Breast epithelium (tissue), 4 donors: ENCODE measurements at regions not wholly inside any gene's neighbourhood (a gene's known extent, or its start where the extent isn't known, plus 50 kb on each side); places are given as distances from the start of the nearest gene placed in this dataset.

Experiments
- DNase-seq, 2 donors: peaks; one replicate each; pipeline ENCODE4 v3.0.0-alpha.2; 2019; ENCODE audit warnings: low spot score in 2 of 2
- H3K27ac ChIP-seq, 2 donors: fragments of 200-600 bp; sonication (generic) in 1 of 2; one replicate each; pipeline ENCODE4 v1.5.1; 2016 to 2019; ENCODE audit warnings: mild to moderate bottlenecking in 1 of 2
- H3K27me3 ChIP-seq, 2 donors: fragments of 200-600 bp; sonication (generic) in 1 of 2; one replicate each; pipeline versions ENCODE4 v1.5.1 to v1.6.0; 2017 to 2019; ENCODE audit warnings: control low read depth in 1 of 2, mild to moderate bottlenecking in 1 of 2
- H3K36me3 ChIP-seq: fragments of 200-600 bp; one replicate; pipeline ENCODE4 v1.5.1; 2019
- H3K4me1 ChIP-seq, 2 donors: fragments of 200-600 bp; sonication (generic); one replicate each; pipeline ENCODE4 v1.5.1; 2016 to 2019; ENCODE audit warnings: control low read depth in 1 of 2
- H3K4me3 ChIP-seq, 3 donors: fragments of 200-600 bp; sonication (generic); 1 replicate in 2 of 3; 2 replicates in 1 of 3; pipeline ENCODE4 v1.5.1; 2016 to 2019; ENCODE audit warnings: mild to moderate bottlenecking in 3 of 3, moderate library complexity in 2 of 3
- H3K9me3 ChIP-seq, 2 donors: fragments of 200-600 bp; sonication (generic) in 1 of 2; one replicate each; pipeline ENCODE4 v1.5.1; 2016 to 2019; ENCODE audit warnings: control low read depth in 1 of 2
- POLR2A ChIP-seq: fragments of 450-650 bp; IDR thresholded peaks from one replicate; pipeline ENCODE4 v1.6.1; 2016; ENCODE audit warnings: antibody characterized with exemption, mild to moderate bottlenecking, moderate library complexity
- POLR2AphosphoS5 ChIP-seq, 3 donors: sonication (generic); formaldehyde crosslinking; IDR thresholded peaks; one replicate each; pipeline ENCODE4 v1.6.1; 2017; ENCODE audit warnings: antibody characterized with exemption in 3 of 3
- intact Hi-C: fragments of 100-400 bp; cut with DNase I; formaldehyde crosslinking; loops from one replicate; pipeline ENCODE4 v1.15.1; 2023; ENCODE audit warnings: low total_unique reads
- TF ChIP-seq, protein P1 (sequence below), 3 donors: fragments of 450-650 bp; IDR thresholded peaks; one replicate each; pipeline ENCODE4 v1.5.1; 2016 to 2017; ENCODE audit warnings: antibody characterized with exemption in 3 of 3, mild to moderate bottlenecking in 3 of 3, moderate library complexity in 3 of 3

DNA sequence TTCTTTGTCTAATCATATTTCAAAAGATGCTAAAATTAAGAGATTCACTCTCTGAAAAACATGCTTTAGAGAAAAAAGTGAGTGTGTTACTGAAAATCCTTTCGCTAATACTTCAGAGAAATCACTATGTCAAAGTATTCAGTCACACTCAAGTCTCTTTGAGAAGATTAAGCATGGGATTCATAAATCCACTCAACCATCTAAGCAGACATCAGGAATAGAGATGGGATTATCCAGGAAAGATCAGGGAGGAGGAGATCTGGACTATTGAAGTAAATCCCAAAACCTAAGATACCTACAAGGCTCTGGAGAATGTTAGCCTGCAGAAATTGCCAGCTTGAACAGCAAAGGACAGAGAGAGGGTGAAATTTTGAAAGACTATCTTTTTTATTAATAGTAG lies 317.2 kb upstream of the ACO1 start:
- TF ChIP-seq, protein P1, sequence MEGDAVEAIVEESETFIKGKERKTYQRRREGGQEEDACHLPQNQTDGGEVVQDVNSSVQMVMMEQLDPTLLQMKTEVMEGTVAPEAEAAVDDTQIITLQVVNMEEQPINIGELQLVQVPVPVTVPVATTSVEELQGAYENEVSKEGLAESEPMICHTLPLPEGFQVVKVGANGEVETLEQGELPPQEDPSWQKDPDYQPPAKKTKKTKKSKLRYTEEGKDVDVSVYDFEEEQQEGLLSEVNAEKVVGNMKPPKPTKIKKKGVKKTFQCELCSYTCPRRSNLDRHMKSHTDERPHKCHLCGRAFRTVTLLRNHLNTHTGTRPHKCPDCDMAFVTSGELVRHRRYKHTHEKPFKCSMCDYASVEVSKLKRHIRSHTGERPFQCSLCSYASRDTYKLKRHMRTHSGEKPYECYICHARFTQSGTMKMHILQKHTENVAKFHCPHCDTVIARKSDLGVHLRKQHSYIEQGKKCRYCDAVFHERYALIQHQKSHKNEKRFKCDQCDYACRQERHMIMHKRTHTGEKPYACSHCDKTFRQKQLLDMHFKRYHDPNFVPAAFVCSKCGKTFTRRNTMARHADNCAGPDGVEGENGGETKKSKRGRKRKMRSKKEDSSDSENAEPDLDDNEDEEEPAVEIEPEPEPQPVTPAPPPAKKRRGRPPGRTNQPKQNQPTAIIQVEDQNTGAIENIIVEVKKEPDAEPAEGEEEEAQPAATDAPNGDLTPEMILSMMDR (IDR thresholded peaks at IDR 0.05): no peak
- no peak for TF ChIP-seq POLR2A
- no peak for TF ChIP-seq POLR2AphosphoS5 (IDR thresholded peaks at IDR 0.05)
- intact Hi-C loops: no loop called here

DNA sequence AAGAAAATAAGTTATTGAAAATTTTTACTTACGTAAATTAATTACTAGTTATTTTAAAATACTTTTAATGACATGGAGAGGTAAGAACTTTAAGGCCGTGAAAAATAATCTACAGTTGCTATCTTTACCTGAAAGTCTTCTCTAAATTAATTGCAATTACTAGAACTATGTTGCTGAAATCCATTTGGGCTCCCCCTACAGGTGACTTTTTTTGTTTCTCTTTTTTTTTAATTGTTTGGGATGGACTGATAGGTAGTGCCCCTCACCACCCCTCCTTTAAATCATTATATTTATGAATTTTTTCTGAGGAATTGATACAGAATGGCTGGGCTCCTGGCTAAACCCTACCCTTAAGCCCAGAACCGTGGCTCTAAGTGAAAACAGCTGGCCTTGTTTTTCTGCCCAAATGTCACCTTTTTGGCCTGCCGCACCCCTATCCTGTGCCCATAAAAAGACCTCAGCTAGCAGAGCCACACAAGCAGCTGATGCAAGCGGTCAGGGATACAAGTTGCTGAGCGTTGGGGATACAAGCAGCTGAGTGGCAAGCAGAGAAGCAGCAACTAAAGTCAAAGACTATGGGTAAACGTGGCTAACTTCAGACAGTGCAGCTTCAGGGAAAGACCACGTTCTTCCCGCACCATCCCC lies 315.2 kb upstream of the ACO1 start:
- TF ChIP-seq POLR2AphosphoS5 (IDR thresholded peaks at IDR 0.05) (no peak), POLR2A (no peak)
- TF ChIP-seq, protein P1 (IDR thresholded peaks at IDR 0.05): no peak
- no peaks in the 10 kb centered on the region for H3K36me3 ChIP-seq
- DNase-seq: no peak
- no peaks in the 10 kb centered on the region for H3K27me3 ChIP-seq
- no peak overlapping the region for H3K4me3 ChIP-seq
- intact Hi-C loops: no loop called here
- H3K4me1 ChIP-seq: no peaks in the 10 kb centered on the region
- no peaks in the 10 kb centered on the region for H3K9me3 ChIP-seq
- H3K27ac ChIP-seq: no peak overlapping the region

More for the DNA sequence above, 317.2 kb upstream of the ACO1 start:
- H3K4me1 ChIP-seq: no peaks in the 10 kb centered on the region
- DNase-seq: no peak
- no peaks in the 10 kb centered on the region for H3K27me3 ChIP-seq
- no peaks in the 10 kb centered on the region for H3K36me3 ChIP-seq
- H3K27ac ChIP-seq: no peak overlapping the region
- no peak overlapping the region for H3K4me3 ChIP-seq
- H3K9me3 ChIP-seq: no peaks in the 10 kb centered on the region

DNA sequence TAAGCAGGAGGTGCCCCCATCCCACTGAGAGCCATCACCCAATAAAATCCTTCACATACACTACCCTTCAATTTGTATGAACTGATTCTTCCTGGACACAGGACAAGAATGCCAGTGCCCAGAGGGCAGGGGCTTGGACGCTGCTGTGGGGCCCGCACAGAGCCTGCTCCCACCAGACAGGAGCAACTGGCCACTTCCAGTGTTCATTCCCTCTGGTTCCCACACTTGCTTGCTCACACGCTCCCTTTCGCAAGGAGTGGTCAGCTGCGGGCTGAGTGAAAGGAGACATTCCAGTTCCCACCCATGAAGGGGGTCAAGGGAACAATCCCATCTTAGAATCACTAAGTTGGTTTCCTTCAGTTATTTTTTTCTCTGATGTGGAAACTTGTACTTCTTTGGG lies 314.5 kb upstream of the ACO1 start:
- intact Hi-C loops: no loop called here
- H3K27ac ChIP-seq: no peak overlapping the region
- H3K36me3 ChIP-seq: no peaks in the 10 kb centered on the region
- no peak for TF ChIP-seq POLR2A
- no peaks in the 10 kb centered on the region for H3K4me1 ChIP-seq
- DNase-seq: no peak
- H3K9me3 ChIP-seq: peaks cover 0 to 2% of the 10 kb centered on the region in 2 donors
- H3K4me3 ChIP-seq: no peak overlapping the region
- no peaks in the 10 kb centered on the region for H3K27me3 ChIP-seq

DNA sequence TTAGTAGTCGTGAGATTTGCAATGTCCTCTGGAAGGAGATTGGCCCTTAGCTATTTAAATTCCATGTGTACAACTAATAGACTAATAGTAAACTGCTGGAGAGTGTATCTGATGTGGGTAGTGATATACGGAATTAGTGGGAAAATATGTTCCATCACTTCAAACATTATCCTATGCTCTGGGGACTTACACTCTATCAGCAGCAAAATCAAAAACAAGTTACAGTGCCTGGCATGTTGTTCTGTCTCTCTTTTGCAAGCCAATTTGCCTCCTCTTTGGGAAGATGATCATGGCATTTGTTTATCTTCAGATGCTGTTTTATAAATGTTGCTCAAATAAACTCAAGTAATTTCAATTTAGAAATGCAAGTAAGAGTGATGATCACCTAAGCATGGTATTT lies 311.9 kb upstream of the ACO1 start:
- TF ChIP-seq POLR2AphosphoS5 (IDR thresholded peaks at IDR 0.05) (no peak), POLR2A (no peak)
- TF ChIP-seq, protein P1 (IDR thresholded peaks at IDR 0.05): no peak

DNA sequence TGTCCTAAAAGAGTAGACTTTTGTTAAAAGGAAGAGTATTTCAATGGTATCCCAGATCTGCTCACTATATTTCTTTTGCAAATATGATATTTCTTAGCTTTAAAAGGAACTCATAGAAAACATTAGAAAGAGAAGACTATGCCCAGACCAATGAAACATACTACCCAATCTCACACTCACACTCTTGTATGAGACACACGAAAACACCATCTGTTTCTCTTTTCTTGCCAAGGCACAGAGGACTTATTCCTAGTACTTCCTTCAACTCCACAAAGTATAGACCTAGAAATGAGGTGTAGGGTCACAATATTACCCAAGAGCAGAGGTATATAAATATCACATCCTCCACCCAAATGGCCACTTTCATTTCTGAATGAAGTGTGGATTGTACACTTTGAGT lies 292.4 kb upstream of the ACO1 start:
- Histone ChIP-seq H3K27me3 (no peaks in the 10 kb centered on the region), H3K4me3 (no peak overlapping the region), H3K9me3 (no peaks in the 10 kb centered on the region), H3K36me3 (no peaks in the 10 kb centered on the region), H3K27ac (no peak overlapping the region), H3K4me1 (no peaks in the 10 kb centered on the region)
- intact Hi-C loops: no loop called here
- TF ChIP-seq POLR2AphosphoS5 (IDR thresholded peaks at IDR 0.05) (no peak), POLR2A (no peak)
- TF ChIP-seq, protein P1 (IDR thresholded peaks at IDR 0.05): no peak
- no peak for DNase-seq

More for the DNA sequence above, 311.9 kb upstream of the ACO1 start:
- no peak for DNase-seq
- Histone ChIP-seq H3K9me3 (peaks cover 0 to 4% of the 10 kb centered on the region in 2 donors), H3K27me3 (no peaks in the 10 kb centered on the region), H3K27ac (no peak overlapping the region), H3K36me3 (no peaks in the 10 kb centered on the region), H3K4me3 (no peak overlapping the region), H3K4me1 (no peaks in the 10 kb centered on the region)
- intact Hi-C loops: no loop called here
